Mesendoderm (in vitro differentiated cells): ENCODE measurements at regions not wholly inside any gene's neighbourhood (a gene's known extent, or its start where the extent isn't known, plus 50 kb on each side); places are given as distances from the start of the nearest gene placed in this dataset.

ENCODE experiments used
- DNase-seq: peaks from one replicate; pipeline ENCODE4 v3.0.0; 2013
- H2AK5ac ChIP-seq: 2 replicates; pipeline ENCODE4 v1.6.1; 2013; ENCODE audit warnings: low read length, inconsistent platforms
- H2BK120ac ChIP-seq: 2 replicates; pipeline ENCODE4 v1.6.1; 2013; ENCODE audit warnings: low read depth, mild to moderate bottlenecking, low read length, moderate library complexity, mixed read lengths
- H2BK15ac ChIP-seq: replicated peaks from 2 replicates; pipeline ENCODE4 v1.6.1; 2013; ENCODE audit warnings: low read depth, mild to moderate bottlenecking, moderate library complexity
- H2BK5ac ChIP-seq: 2 replicates; pipeline ENCODE4 v1.6.1; 2013; ENCODE audit warnings: low read length, inconsistent platforms
- H3K18ac ChIP-seq: 2 replicates; pipeline ENCODE4 v1.6.1; 2013; ENCODE audit warnings: mild to moderate bottlenecking, low read length, mixed read lengths
- H3K23ac ChIP-seq: one replicate; pipeline ENCODE4 v1.6.1; 2013; ENCODE audit warnings: low read length
- H3K27ac ChIP-seq: 2 replicates; pipeline ENCODE4 v1.5.1; 2013; ENCODE audit warnings: low read depth, mild to moderate bottlenecking, inconsistent platforms, low read length, moderate library complexity
- H3K27me3 ChIP-seq: 2 replicates; pipeline ENCODE4 v1.6.1; 2013; ENCODE audit warnings: low read length, control low read depth, mild to moderate bottlenecking, inconsistent platforms; ENCODE audit not compliant: insufficient read depth, poor library complexity
- H3K36me3 ChIP-seq: 2 replicates; pipeline ENCODE4 v1.6.1; 2013; ENCODE audit warnings: low read length, inconsistent platforms; ENCODE audit not compliant: control insufficient read depth, insufficient read depth
- H3K4ac ChIP-seq: one replicate; pipeline ENCODE4 v1.6.1; 2013; ENCODE audit warnings: low read depth, mild to moderate bottlenecking, low read length, moderate library complexity
- H3K4me1 ChIP-seq: 2 replicates; pipeline ENCODE4 v1.6.1; 2013; ENCODE audit warnings: low read depth, low read length, inconsistent platforms; ENCODE audit not compliant: control insufficient read depth
- H3K4me2 ChIP-seq: 2 replicates; pipeline ENCODE4 v1.6.1; 2013; ENCODE audit warnings: low read length
- H3K4me3 ChIP-seq: 2 replicates; pipeline ENCODE4 v1.5.1; 2013; ENCODE audit warnings: mild to moderate bottlenecking, low read length
- H3K56ac ChIP-seq: one replicate; pipeline ENCODE4 v1.6.1; 2013; ENCODE audit warnings: low read length
- H3K79me1 ChIP-seq: 2 replicates; pipeline ENCODE4 v1.6.1; 2013; ENCODE audit warnings: low read length, inconsistent platforms
- H3K79me2 ChIP-seq: 2 replicates; pipeline ENCODE4 v1.6.1; 2013; ENCODE audit warnings: mild to moderate bottlenecking, low read length; ENCODE audit not compliant: control insufficient read depth, insufficient read depth
- H3K9ac ChIP-seq: 2 replicates; pipeline ENCODE4 v1.6.1; 2013; ENCODE audit warnings: low read length, inconsistent platforms
- H4K5ac ChIP-seq: one replicate; pipeline ENCODE4 v1.6.1; 2013; ENCODE audit warnings: low read length
- H4K8ac ChIP-seq: one replicate; pipeline ENCODE4 v1.6.1; 2013; ENCODE audit warnings: low read depth, mild to moderate bottlenecking, control low read depth, low read length, moderate library complexity
- WGBS: extraction: QIAGEN DNeasy Blood & Tissue Kit; methylation state at CpG from one replicate; pipeline ENCODE4 v1.1.7; 2013; ENCODE audit warnings: low lambda C conversion rate, missing lambda C conversion rate; ENCODE audit not compliant: insufficient coverage; ENCODE audit errors: extremely low coverage; 5-methylcytosine and 5-hydroxymethylcytosine counted together

GRCh38 chr5:30839956-30840355 is 353.5 kb upstream of the CDH6 start:
- no peak overlapping the region for H3K4ac ChIP-seq
- H2BK15ac ChIP-seq, result no peak overlapping the region
- H4K5ac ChIP-seq, result no peak overlapping the region
- no peak overlapping the region for H3K18ac ChIP-seq
- H3K23ac ChIP-seq, result no peak overlapping the region
- H3K4me3 ChIP-seq, result no peak overlapping the region
- H4K8ac ChIP-seq, result no peak overlapping the region
- no peak overlapping the region for H3K9ac ChIP-seq
- H3K4me2 ChIP-seq, result no peak overlapping the region
- H3K27me3 ChIP-seq, result no peaks in the 10 kb centered on the region
- no peak overlapping the region for H3K27ac ChIP-seq
- H3K79me1 ChIP-seq, result no peaks in the 10 kb centered on the region
- no peak for DNase-seq
- H3K56ac ChIP-seq, result no peak overlapping the region
- H2BK5ac ChIP-seq, result no peak overlapping the region
- no CpG with 5 or more reads among the region's 3 CpGs for WGBS
- H2AK5ac ChIP-seq, result no peak overlapping the region
- no peak overlapping the region for H2BK120ac ChIP-seq
- H3K36me3 ChIP-seq, result no peaks in the 10 kb centered on the region
- H3K4me1 ChIP-seq, result no peaks in the 10 kb centered on the region
- no peaks in the 10 kb centered on the region for H3K79me2 ChIP-seq

DNA sequence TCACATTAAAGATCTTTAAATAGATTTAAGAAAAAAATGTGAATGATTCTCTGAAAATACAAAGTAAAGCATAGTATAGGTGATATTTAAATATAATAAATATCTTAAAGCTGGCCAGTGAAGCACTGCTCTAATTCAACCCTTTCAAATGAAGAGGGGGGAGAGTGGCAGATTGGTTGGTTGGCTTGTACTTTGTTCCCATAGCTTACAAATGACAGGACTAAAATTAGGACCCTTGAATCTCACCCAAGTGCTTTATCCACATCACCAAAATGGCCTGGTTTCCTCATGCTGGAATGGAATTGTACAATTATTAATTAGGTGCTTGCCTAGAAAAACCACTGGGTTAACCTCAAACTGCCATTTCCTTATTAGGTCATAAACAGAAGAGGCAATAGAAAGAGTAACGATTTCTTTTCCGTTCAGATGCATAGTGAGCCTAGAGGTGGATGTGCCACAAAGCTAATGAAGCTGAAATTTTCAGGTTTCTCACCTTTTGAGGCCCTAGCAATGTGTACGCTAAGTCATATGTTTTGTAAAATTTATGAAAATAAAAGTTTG is 354.5 kb upstream of the CDH6 start:
- Histone ChIP-seq H3K9ac (no peak overlapping the region), H3K4me3 (no peak overlapping the region), H4K8ac (no peak overlapping the region), H3K27ac (no peak overlapping the region), H3K4me2 (no peak overlapping the region), H2AK5ac (no peak overlapping the region), H4K5ac (no peak overlapping the region), H2BK5ac (no peak overlapping the region), H3K79me1 (no peaks in the 10 kb centered on the region), H2BK120ac (no peak overlapping the region), H3K36me3 (no peaks in the 10 kb centered on the region), H3K4me1 (no peaks in the 10 kb centered on the region), H3K23ac (no peak overlapping the region), H3K18ac (no peak overlapping the region), H3K56ac (no peak overlapping the region), H2BK15ac (no peak overlapping the region), H3K27me3 (no peaks in the 10 kb centered on the region), H3K79me2 (no peaks in the 10 kb centered on the region), H3K4ac (no peak overlapping the region)
- no peak for DNase-seq
- WGBS, result no CpG with 5 or more reads among the region's 3 CpGs

- Histone ChIP-seq H3K4me3 (no peak overlapping the region), H2BK15ac (no peak overlapping the region), H2AK5ac (no peak overlapping the region), H3K4ac (no peak overlapping the region), H2BK120ac (no peak overlapping the region), H3K9ac (no peak overlapping the region), H3K36me3 (no peaks in the 10 kb centered on the region), H3K4me1 (no peaks in the 10 kb centered on the region), H3K56ac (no peak overlapping the region), H2BK5ac (no peak overlapping the region), H3K27ac (no peak overlapping the region), H3K27me3 (no peaks in the 10 kb centered on the region), H3K4me2 (no peak overlapping the region), H3K79me1 (no peaks in the 10 kb centered on the region), H3K79me2 (no peaks in the 10 kb centered on the region), H3K18ac (no peak overlapping the region), H3K23ac (no peak overlapping the region), H4K8ac (no peak overlapping the region), H4K5ac (no peak overlapping the region)
- peak; percentile 69 for DNase-seq
Observed at GRCh38 chr5:30832519-30832918, 361.0 kb upstream of the CDH6 start.

DNA sequence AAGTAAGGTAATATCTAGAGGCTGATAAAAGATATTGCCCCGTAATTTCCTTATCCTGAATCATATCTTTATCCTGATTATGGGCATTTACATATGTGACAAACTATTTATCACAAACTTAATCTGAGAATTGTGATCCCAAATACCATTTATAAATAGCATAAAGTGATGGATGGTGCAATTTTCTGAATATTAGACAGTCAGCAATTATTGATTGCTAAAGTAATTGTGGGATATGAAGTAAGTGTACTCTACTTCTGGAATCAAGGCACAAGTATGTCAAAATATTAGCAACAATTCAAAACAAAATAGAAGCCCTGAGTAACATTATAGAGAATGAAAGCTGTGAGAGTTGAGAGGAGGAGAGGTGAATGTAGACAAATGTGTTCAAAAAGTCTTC is 361.9 kb upstream of the CDH6 start:
- H3K4me3 ChIP-seq, result no peak overlapping the region
- no peak overlapping the region for H2AK5ac ChIP-seq
- no peak for DNase-seq
- no peak overlapping the region for H3K27ac ChIP-seq
- H3K79me2 ChIP-seq, result no peaks in the 10 kb centered on the region
- no peaks in the 10 kb centered on the region for H3K4me1 ChIP-seq
- H3K27me3 ChIP-seq, result no peaks in the 10 kb centered on the region
- H4K5ac ChIP-seq, result no peak overlapping the region
- no peaks in the 10 kb centered on the region for H3K79me1 ChIP-seq
- H3K36me3 ChIP-seq, result no peaks in the 10 kb centered on the region
- H2BK120ac ChIP-seq, result no peak overlapping the region
- H2BK15ac ChIP-seq, result no peak overlapping the region
- no peak overlapping the region for H4K8ac ChIP-seq
- no peak overlapping the region for H3K56ac ChIP-seq
- H3K4me2 ChIP-seq, result no peak overlapping the region
- H3K18ac ChIP-seq, result no peak overlapping the region
- no peak overlapping the region for H2BK5ac ChIP-seq
- no peak overlapping the region for H3K4ac ChIP-seq
- no peak overlapping the region for H3K23ac ChIP-seq
- no CpG with 5 or more reads among the region's 1 CpG for WGBS
- H3K9ac ChIP-seq, result no peak overlapping the region

- no peak overlapping the region for H2BK120ac ChIP-seq
- no peak overlapping the region for H3K9ac ChIP-seq
- WGBS, result no CpG with 5 or more reads among the region's 3 CpGs
- H3K27me3 ChIP-seq, result no peaks in the 10 kb centered on the region
- H3K4me2 ChIP-seq, result no peak overlapping the region
- H4K8ac ChIP-seq, result no peak overlapping the region
- no peak overlapping the region for H3K27ac ChIP-seq
- no peak overlapping the region for H3K23ac ChIP-seq
- peak overlapping the region; percentile 85 for H2BK15ac ChIP-seq
- H3K79me1 ChIP-seq, result no peaks in the 10 kb centered on the region
- no peak overlapping the region for H2BK5ac ChIP-seq
- no peaks in the 10 kb centered on the region for H3K36me3 ChIP-seq
- no peaks in the 10 kb centered on the region for H3K79me2 ChIP-seq
- H3K56ac ChIP-seq, result no peak overlapping the region
- H3K4ac ChIP-seq, result no peak overlapping the region
- H3K4me1 ChIP-seq, result no peaks in the 10 kb centered on the region
- no peak overlapping the region for H3K4me3 ChIP-seq
- no peak overlapping the region for H2AK5ac ChIP-seq
- H4K5ac ChIP-seq, result no peak overlapping the region
- H3K18ac ChIP-seq, result no peak overlapping the region
- no peak for DNase-seq
Observed at GRCh38 chr5:30831123-30831522, 362.4 kb upstream of the CDH6 start.

- no peaks in the 10 kb centered on the region for H3K27me3 ChIP-seq
- no peak overlapping the region for H3K4me2 ChIP-seq
- no peak overlapping the region for H2BK15ac ChIP-seq
- H4K5ac ChIP-seq, result no peak overlapping the region
- no peak overlapping the region for H3K27ac ChIP-seq
- no peaks in the 10 kb centered on the region for H3K79me2 ChIP-seq
- H3K79me1 ChIP-seq, result no peaks in the 10 kb centered on the region
- H3K4me1 ChIP-seq, result no peaks in the 10 kb centered on the region
- H3K18ac ChIP-seq, result no peak overlapping the region
- H3K56ac ChIP-seq, result no peak overlapping the region
- no peak overlapping the region for H3K23ac ChIP-seq
- no peaks in the 10 kb centered on the region for H3K36me3 ChIP-seq
- H4K8ac ChIP-seq, result no peak overlapping the region
- H3K4me3 ChIP-seq, result no peak overlapping the region
- H2BK120ac ChIP-seq, result no peak overlapping the region
- H3K9ac ChIP-seq, result no peak overlapping the region
- no CpG with 5 or more reads among the region's 3 CpGs for WGBS
- H2AK5ac ChIP-seq, result no peak overlapping the region
- H2BK5ac ChIP-seq, result no peak overlapping the region
- H3K4ac ChIP-seq, result no peak overlapping the region
- no peak for DNase-seq
Observed at GRCh38 chr5:30811298-30811697, 382.2 kb upstream of the CDH6 start.
